ENCODE measurements at regions not wholly inside any gene's neighbourhood (a gene's known extent, or its start where the extent isn't known, plus 50 kb on each side); places are given as distances from the start of the nearest gene placed in this dataset.
"Not testable (repeated sequence)": the region's sequence is repeated elsewhere in the genome, so short reads cannot be mapped to it uniquely, and the experiment has no call there.

DNA sequence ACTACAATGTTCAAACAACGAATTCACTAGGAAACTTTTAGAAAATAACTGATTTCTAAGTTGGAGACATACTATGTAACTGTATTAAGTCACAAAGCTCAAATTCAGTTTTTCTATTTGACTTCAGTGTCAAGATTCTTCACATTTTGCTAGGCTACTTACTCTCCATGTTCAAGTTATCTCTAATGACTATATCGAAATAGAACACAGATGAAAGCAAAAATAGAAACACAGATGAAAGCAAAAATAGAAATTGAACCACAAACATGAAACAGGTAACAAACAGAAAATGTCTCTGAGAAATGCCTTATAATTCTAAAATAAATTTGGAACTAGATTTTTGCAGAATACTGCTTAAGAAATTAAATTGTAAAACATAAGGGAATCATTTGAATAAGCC lies 113.5 kb downstream of the SPDYE17 start:
- DNase-seq: not testable (repeated sequence)

DNA sequence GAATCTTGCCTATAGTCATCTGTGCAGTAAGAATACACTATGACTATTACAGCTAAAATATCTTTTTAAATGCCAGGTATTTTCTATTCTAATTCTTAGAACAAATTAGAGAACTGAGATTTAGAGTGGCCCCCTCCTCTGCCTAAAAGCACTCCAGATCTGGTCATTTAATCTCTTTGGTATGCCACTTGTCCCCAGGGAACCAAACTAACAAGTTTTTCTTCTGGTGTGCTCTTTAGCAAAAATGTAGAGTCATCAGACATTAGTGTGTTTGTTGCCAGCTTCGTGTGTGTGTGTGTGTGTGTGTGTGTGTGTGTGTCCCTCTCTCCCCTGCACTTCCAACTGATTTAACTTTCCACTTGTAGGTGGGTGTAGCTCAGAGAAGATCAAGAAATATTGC lies 117.8 kb downstream of the SPDYE17 start:
- not testable (repeated sequence) for DNase-seq

- peak; percentile 3 for DNase-seq
Observed at GRCh38 chr7:76912011-76912814, 119.9 kb downstream of the SPDYE17 start.

- DNase-seq: not testable (repeated sequence)
Observed at GRCh38 chr7:76904688-76905087, 127.5 kb downstream of the SPDYE17 start.

- not testable (repeated sequence) for DNase-seq
Observed at GRCh38 chr7:76901944-76902710, 130.0 kb downstream of the SPDYE17 start.

DNA sequence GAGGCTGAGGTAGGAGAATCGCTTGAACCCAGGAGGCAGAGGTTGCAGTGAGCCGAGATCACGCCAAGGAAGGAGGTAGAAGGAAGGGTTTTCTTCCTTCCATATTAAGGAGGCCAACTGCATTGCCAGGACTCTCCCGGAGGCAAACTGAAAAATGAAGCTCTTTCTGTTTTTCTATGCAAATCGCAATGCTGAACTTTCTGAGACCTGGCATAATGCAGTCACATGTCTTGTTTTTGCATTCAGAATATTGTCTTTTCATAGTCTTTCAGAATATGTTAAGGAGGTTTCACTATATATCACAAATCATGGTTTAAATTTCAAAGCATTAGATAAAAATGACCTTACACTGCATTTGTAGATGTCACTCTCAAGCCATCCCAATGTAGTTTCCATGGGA lies 133.4 kb downstream of the SPDYE17 start:
- not testable (repeated sequence) for DNase-seq

DNA sequence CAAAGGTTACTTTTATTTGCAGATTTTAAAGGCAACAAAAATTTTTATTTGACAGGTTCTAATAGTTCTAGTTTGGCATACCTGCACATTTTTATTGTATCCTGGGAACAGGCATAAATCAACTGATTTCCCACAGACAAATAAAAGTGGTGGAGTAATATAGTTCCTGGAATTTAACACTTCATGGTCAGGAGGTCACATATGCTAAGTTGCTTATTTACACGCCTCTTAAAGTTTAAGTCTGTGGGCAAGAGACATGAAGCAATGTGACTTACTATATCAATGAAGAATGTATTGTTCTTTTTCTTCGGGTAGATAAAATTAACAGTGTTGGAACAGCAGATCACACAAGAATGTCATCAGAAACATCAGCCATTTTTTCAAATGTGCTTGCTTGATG lies 135.2 kb downstream of the SPDYE17 start:
- not testable (repeated sequence) for DNase-seq

- DNase-seq: not testable (repeated sequence)
Observed at GRCh38 chr7:76895696-76896095, 136.5 kb downstream of the SPDYE17 start.

DNA sequence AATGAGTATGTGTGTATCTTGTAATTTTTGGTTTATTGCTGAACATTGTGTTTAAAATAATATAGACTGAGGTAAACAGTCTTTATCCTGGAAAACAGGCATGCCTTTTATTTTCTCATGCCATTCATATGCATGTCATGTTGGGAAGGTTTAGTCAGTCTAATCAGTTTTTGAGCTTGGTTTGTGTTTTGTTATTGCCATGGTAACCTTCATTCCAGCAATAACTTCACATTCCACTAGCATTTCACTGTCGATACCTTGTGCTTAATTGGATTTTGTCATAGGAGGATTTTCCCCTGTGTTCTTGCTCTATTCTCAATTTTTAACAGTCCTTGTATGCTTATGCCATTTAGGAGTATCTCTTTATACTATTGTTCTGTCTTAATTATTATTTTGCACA lies 140.4 kb downstream of the SPDYE17 start:
- not testable (repeated sequence) for DNase-seq

DNA sequence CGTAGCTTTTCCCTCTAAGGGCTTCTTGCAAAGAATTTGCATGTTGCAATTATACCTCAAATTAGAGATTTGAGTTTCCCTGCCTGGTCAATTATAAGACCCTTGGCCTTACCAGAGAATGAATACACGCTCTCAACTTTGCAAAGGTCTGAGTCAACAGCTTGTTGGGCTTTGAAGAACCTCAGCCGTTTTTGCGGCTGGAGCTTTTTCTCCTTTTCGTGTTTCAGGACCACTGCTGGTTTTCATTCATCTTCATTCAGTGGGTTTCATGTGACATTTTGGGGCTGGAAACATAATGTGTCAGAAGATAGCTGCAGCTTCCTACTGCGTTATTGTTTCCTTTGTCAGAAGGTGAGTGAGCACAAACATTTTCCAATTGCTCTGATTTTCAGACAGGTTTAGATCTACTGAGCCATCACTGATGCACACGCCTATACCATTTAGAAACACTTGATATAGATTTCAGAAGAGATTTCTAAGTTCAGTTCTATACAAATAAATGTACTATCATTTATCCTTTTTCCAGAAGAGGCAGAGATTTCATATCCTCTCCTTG lies 152.3 kb downstream of the SPDYE17 start:
- not testable (repeated sequence) for DNase-seq

DNA sequence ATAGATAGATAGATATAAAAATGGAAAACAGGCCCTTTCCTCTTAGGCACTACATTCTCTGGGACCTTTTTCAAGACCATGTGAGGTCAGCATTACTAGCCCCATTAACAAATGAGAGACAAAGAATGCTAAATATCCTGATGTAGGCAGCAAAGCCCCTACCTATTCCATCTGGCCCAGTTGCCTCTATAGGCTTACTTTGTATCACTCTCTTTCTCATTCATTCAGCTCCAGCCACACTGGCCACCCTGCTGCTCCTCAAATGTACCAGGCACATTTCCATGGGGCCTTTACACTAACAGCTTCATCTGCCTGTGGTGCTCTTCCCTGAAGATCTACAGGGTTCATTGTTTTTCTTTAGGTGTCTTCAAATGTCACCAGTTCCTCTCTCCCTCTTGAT lies 156.4 kb downstream of the SPDYE17 start:
- DNase-seq: not testable (repeated sequence)

GRCh38 chr7:76870504-76870808 lies 161.7 kb downstream of the SPDYE17 start:
- DNase-seq: not testable (repeated sequence)

GRCh38 chr7:76867364-76867889 lies 164.7 kb downstream of the SPDYE17 start:
- DNase-seq: not testable (repeated sequence)

DNA sequence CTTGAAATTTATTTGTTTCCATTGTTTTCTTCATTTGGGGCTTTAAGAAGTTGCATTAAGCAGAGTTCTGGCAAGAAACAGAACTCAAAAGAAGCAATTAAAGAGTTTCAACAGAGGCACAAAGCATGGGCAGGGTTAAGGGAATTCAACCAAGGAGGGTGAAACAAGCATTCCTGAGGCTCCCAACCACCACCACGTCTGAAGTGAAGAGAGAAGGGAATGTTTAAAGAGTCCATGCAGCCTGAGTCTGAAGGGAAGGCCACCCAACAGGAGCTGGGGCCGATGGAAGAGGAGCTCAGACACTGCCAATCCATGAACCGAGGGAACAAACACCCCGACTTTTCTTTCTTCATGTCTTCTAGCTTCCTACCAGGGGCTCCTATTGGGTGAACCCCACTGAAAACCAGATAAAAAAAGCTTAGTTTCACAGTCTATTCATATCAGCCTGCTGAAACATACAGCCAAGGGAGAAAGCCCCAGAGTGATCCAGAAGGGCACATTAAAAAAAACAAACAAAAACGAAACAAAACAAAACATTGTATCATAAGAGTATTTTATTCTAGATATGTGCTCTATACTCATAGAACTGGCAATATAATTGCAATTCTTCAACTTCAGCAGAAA lies 168.9 kb downstream of the SPDYE17 start:
- not testable (repeated sequence) for DNase-seq

GRCh38 chr7:76862241-76862640 lies 169.9 kb downstream of the SPDYE17 start:
- DNase-seq: not testable (repeated sequence)

DNA sequence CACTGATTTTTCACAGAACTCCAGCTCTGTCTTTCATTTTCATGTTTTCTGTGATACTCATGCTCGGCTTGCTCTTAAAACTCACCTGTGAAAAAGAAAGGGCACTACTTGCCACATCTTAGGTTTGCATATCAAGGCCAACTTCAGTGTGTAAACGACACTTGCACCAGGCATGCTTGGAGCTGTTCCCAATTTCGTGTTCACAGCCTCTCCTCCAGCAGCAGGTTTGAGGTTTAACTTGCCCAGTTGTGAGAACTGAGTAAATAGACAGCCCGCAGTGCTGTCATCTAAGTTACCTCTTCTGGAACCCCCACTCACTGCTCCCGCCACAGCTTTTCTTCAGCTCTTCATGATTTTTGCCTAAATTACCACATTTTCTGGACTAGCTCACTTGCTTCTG lies 172.2 kb downstream of the SPDYE17 start:
- not testable (repeated sequence) for DNase-seq

GRCh38 chr7:76854631-76855030 lies 177.5 kb downstream of the SPDYE17 start:
- DNase-seq: not testable (repeated sequence)

DNA sequence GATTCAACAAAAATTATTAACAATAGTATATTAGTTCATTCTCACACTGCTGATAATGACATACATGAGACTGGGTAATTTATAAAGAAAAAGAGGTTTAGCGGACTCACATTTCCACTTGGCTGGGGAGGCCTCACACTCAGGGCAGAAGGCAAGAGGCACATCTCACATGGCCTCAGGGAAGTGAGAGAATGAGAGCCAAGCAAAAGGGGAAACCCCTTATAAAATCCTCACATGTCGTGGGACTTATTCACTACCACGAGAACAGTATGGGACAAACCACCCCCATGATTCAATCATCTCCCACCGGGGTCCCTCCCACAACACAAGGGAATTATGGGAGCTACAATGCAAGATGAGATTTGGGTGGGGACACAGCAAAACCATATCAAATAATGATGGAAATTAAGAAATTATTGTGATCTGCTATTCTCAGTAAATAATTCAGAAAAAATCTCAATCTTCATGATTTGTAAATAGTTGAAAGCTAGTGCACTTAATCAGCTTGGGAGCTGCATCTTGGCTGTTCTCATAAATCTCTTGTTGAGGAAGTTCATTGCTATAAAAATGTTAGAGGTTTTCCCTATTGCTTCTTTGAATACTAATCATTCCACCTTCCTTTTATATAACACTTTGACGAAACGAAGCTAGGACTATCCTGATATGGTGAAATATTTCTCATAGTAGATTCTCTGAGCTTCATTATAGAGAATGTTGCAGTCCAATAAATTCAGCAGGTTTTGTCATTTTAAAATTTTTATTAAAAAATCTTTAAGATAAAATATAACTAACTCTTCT lies 179.2 kb downstream of the SPDYE17 start:
- DNase-seq: not testable (repeated sequence)

GRCh38 chr7:76852362-76852761 lies 179.8 kb downstream of the SPDYE17 start:
- not testable (repeated sequence) for DNase-seq

DNA sequence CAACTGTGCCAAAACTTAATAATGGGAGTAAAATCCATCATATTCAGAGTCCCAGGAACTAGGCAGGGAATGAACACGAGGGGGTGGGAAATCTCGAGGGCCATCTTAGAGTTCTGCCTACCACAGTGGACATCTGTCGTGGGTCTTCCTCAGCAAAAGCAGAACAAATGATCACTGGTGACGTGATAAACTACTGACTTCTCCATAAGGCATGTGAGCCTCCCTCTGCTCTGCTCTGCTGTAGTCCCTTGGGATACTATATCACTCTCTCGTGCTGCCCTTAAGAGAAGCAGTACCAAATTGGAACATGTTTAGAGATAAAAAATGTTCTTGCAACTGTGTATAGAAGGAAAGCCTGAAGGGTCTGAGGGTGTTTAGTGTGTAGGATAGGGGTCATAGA lies 180.5 kb downstream of the SPDYE17 start:
- not testable (repeated sequence) for DNase-seq

DNA sequence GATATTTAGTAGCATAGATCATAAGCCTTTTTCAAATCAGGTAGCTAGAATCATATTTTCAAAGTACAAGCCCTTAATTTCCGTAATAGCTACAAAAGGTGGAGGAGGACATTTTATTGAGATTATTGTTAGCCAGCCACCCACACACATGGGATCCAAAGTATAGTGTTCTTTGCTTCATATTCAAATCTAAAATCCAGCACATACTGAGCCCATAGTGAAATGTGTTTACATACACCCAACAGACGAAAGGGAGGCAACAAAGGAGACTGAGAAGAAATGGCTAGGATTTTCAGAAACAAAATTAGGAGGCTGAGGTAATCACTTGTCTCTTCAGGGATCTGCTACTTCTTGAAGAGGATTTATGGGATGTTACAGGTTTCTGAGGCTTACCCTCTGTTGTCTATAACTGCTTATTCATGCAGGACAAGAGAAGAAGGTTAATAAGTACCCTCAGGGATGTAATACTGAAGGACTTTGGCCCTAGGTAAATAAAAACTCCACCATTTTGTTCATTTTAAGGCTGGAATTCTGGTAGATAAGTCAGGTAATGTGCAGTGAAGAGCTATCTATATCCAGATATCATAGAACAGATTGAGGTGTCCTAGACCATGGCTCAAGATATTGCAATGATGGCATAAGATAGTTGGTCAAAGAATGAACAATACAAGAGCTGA lies 182.1 kb downstream of the SPDYE17 start:
- DNase-seq: not testable (repeated sequence)

DNA sequence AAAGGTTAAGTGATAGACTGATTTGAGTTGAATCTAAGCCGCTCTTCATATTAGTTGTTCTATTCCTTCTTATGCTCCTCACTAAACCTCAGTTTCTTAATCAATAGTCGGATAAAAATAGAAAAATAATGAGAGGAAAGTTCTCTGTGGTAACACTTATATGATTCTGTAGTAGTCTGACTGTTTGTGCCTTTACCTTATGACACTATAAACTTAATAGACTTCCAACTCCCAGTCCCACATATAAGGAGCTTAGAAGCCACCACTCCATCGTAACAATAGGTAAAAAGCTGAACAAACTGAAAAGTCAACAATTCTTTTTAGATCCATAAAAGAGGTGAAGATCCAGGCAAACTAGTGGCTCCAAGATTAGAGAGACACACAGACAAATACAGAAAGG lies 192.3 kb downstream of the SPDYE17 start:
- DNase-seq: not testable (repeated sequence)
